Skeletal muscle tissue (tissue), 3 donors: ENCODE measurements at regions not wholly inside any gene's neighbourhood (a gene's known extent, or its start where the extent isn't known, plus 50 kb on each side); places are given as distances from the start of the nearest gene placed in this dataset.

Experiments used
- H3K27ac ChIP-seq: one replicate; pipeline ENCODE4 v1.7.0; 2013; ENCODE audit warnings: mild to moderate bottlenecking, low read depth, low read length, inconsistent platforms
- H3K27me3 ChIP-seq, 3 donors: one replicate each; pipeline ENCODE4 v1.7.0; 2013; ENCODE audit warnings: low read length in 3 of 3; ENCODE audit not compliant: control insufficient read depth in 3 of 3, insufficient read depth in 3 of 3
- H3K36me3 ChIP-seq, 3 donors: one replicate each; pipeline ENCODE4 v1.7.0; 2013; ENCODE audit warnings: low read length in 3 of 3; ENCODE audit not compliant: control insufficient read depth in 3 of 3, insufficient read depth in 3 of 3
- H3K4me1 ChIP-seq, 3 donors: one replicate each; pipeline ENCODE4 v1.7.0; 2013; ENCODE audit warnings: low read length in 3 of 3, mild to moderate bottlenecking in 3 of 3; ENCODE audit not compliant: control insufficient read depth in 3 of 3, insufficient read depth in 3 of 3
- H3K4me3 ChIP-seq, 3 donors: one replicate each; pipeline ENCODE4 v1.7.0; 2013; ENCODE audit warnings: low read length in 3 of 3
- H3K9ac ChIP-seq, 3 donors: one replicate each; pipeline ENCODE4 v1.7.0; 2013; ENCODE audit warnings: low read length in 3 of 3, mild to moderate bottlenecking in 3 of 3, moderate library complexity in 2 of 3, low read depth in 1 of 3
- H3K9me3 ChIP-seq, 3 donors: one replicate each; pipeline ENCODE4 v1.7.0; 2013; ENCODE audit warnings: low read length in 3 of 3; ENCODE audit not compliant: control insufficient read depth in 3 of 3
- donor health status: Osteomylitis.

DNA sequence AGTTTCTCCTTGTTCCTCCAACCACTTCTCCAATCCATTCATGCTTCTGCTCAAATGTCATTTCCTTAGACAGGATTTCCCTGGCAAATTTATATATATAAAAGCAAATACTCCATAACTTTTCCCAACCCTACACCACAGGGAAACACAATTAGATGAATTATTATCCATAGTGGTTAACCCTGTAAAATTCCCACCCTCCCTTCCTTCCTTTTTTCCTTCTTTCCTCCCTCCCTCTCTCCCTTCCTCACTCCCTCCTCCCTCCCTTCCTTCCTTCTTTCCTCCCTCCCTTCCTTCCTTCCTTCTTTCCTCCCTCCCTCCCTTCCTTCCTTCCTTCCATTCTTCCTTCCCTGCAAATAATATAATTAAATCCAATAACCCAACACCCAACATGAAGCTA, 617.7 kb downstream of the IRS1 start:
- Histone ChIP-seq H3K9ac (no peak overlapping the region), H3K27ac (no peak overlapping the region), H3K4me1 (peaks cover 0 to 12% (median 3%) of the 10 kb centered on the region in 3 donors), H3K27me3 (no peaks in the 10 kb centered on the region), H3K9me3 (peaks cover 0 to 2% (median 0%) of the 10 kb centered on the region in 3 donors), H3K4me3 (no peak overlapping the region), H3K36me3 (no peaks in the 10 kb centered on the region)

DNA sequence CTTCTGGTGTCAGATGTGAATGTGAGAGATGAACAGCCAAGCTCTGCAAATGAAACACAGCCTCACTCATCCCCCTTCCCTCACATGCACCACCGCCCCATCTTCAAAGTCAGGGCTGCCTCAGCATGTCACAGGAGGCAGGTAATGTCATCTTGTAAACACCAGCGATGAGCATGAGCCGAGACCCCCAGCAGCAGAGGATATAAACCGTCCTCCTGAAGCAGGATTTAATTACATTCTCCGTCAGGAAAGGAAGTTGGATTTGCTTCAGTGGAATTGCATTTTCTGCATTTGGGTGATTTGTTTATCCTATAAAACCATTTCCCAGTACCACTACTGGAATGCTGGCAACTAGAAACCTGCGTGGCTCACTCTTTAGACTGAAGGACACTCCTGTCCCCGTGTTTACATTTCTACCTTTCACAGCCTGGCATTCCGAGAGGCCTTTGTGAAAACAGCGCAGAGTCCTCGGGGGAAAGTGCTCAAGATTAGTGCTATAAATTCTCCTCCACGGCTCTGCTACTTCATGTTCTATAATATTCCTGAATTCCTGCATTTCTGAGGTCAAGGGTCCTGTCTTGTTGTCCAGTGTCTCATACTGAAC, 619.2 kb downstream of the IRS1 start:
- Histone ChIP-seq H3K4me3 (no peak overlapping the region), H3K4me1 (peaks cover 0 to 9% (median 3%) of the 10 kb centered on the region in 3 donors), H3K9me3 (peaks cover 0 to 4% (median 0%) of the 10 kb centered on the region in 3 donors), H3K27me3 (no peaks in the 10 kb centered on the region), H3K27ac (no peak overlapping the region), H3K36me3 (no peaks in the 10 kb centered on the region), H3K9ac (no peak overlapping the region)

DNA sequence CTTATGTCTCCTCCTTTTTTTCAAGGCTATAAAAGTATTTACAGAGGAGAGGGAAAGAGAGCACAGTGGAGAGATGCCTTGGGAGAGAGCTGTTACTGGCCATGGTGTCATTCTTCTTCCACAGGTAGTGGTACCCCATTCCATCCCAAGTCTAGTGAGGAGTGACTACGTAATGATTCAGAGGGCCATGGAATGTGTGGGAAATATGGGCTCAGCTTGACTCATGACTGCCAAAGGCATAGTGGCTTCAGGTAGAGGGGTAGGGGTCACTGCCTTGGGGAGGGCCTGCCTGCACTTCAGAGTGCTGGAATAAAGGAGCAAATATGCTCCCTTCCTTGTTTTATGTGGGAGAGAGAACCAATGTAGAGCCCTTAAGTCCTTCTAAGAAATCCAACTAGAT, 620.6 kb downstream of the IRS1 start:
- Histone ChIP-seq H3K36me3 (no peaks in the 10 kb centered on the region), H3K27ac (no peak overlapping the region), H3K4me1 (no peaks in the 10 kb centered on the region), H3K9me3 (peaks cover 0 to 4% (median 0%) of the 10 kb centered on the region in 3 donors), H3K9ac (no peak overlapping the region), H3K4me3 (no peak overlapping the region), H3K27me3 (no peaks in the 10 kb centered on the region)

- Histone ChIP-seq H3K4me3 (no peak overlapping the region), H3K9ac (no peak overlapping the region), H3K4me1 (no peaks in the 10 kb centered on the region), H3K36me3 (no peaks in the 10 kb centered on the region), H3K27ac (no peak overlapping the region), H3K9me3 (peaks cover 0 to 4% (median 0%) of the 10 kb centered on the region in 3 donors), H3K27me3 (no peaks in the 10 kb centered on the region)
Measured at GRCh38 chr2:226176283-226176984, 623.2 kb downstream of the IRS1 start.

DNA sequence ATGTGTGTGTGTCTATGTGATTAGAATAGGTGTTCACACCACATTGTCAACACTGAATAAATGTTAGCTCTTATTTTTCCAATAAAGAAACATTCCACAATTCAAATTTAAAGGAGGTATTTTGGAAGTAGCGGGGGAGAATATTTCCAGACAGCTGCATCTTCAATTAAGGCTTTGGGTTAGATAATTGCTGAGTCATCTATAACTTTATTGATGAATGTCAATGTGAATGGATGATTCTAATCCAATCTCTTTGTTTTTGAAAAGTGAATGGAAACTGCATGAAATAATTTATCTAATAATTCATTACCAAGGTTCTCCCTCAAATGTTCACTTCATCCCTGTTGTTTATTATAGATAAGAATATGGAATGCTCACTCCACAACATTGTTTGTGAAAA, 625.2 kb downstream of the IRS1 start:
- H3K27ac ChIP-seq = no peak overlapping the region
- no peak overlapping the region for H3K9ac ChIP-seq

DNA sequence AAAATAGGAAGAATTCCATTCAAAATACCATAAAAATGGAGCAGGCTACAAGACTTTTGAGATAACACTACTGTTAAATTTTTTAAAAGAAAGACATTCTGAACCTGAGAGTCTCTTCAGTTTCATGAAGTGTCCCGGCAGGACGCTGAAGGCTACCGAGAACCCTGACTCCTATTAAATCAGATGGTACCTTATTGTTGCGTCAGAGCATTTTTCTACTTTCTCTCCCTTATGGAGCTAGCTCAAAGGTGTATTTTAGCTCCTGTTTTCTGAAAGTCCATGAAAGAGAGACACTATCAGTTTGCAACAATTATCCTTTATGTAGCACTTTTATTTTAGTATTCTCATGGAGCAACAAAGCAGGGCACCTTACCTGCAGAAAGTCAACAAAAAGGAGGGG, 626.7 kb downstream of the IRS1 start:
- H3K27ac ChIP-seq = no peak overlapping the region
- no peak overlapping the region for H3K4me3 ChIP-seq
- H3K9me3 ChIP-seq = peaks cover 0 to 2% (median 0%) of the 10 kb centered on the region in 3 donors
- no peaks in the 10 kb centered on the region for H3K36me3 ChIP-seq
- no peaks in the 10 kb centered on the region for H3K27me3 ChIP-seq
- no peak overlapping the region for H3K9ac ChIP-seq
- no peaks in the 10 kb centered on the region for H3K4me1 ChIP-seq

More for the DNA sequence above, 625.2 kb downstream of the IRS1 start:
- H3K36me3 ChIP-seq = no peaks in the 10 kb centered on the region
- H3K27me3 ChIP-seq = no peaks in the 10 kb centered on the region
- H3K4me1 ChIP-seq = no peaks in the 10 kb centered on the region
- no peak overlapping the region for H3K4me3 ChIP-seq
- H3K9me3 ChIP-seq = peaks cover 0 to 4% (median 0%) of the 10 kb centered on the region in 3 donors

DNA sequence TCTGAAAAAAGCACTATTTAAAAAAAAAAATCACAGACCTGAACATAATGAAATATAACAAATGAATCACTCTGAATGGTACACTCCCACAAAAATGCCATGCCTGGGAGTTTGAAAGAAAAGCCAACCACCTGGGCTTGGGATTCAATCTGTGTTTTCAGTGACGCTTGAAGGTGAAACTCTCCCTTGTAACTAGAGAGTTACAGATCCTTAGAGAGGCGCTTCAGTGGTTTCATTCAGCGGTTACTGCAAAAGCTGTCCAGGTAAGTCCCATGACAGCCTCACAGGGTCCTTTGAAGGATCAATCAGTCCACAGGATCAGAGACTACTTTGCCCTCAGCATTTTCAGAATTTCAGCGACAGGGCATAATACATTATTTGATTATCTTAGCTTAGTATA, 627.3 kb downstream of the IRS1 start:
- H3K27me3 ChIP-seq = no peaks in the 10 kb centered on the region
- H3K4me1 ChIP-seq = no peaks in the 10 kb centered on the region
- no peak overlapping the region for H3K27ac ChIP-seq
- peaks cover 0 to 2% (median 0%) of the 10 kb centered on the region in 3 donors for H3K9me3 ChIP-seq
- H3K4me3 ChIP-seq = no peak overlapping the region
- no peaks in the 10 kb centered on the region for H3K36me3 ChIP-seq
- no peak overlapping the region for H3K9ac ChIP-seq

GRCh38 chr2:226169751-226170581, 629.7 kb downstream of the IRS1 start:
- Histone ChIP-seq H3K36me3 (no peaks in the 10 kb centered on the region), H3K27ac (no peak overlapping the region), H3K4me1 (no peaks in the 10 kb centered on the region), H3K27me3 (no peaks in the 10 kb centered on the region), H3K9ac (no peak overlapping the region), H3K4me3 (no peak overlapping the region), H3K9me3 (no peaks in the 10 kb centered on the region)

DNA sequence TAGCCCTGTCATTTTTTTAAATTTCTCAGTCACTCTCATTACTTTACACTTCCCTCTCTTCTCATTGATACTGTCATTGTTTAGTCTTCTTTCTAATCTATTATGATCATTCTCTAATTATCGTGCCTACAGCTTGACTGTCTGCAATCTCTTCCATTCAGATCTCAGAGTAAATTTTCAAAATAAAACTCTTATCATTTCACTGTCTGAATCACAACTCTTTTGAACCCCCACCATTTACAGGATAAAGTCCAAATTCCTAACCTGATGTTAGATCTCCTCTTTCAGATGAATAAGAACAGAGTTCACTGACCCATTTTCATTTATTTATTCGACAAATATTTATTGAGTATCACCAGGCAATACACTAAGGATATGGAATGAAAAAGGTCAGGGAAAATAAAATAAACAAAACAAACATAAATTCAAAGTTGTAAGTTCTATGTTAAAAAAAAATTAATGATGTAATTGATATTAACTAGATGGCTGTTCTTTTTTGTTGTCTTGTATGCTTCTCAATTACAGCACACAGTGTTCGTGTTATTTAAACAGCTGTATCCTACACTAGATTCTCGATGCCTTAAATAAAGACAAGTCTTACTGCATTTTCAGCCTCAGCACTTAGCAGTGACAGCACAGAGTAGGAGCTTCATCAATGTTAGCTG, 631.0 kb downstream of the IRS1 start:
- H3K27me3 ChIP-seq = no peaks in the 10 kb centered on the region
- no peak overlapping the region for H3K27ac ChIP-seq
- H3K9me3 ChIP-seq = no peaks in the 10 kb centered on the region
- no peaks in the 10 kb centered on the region for H3K36me3 ChIP-seq
- no peaks in the 10 kb centered on the region for H3K4me1 ChIP-seq
- H3K9ac ChIP-seq = no peak overlapping the region
- H3K4me3 ChIP-seq = no peak overlapping the region
